GM21447 (cell line): ENCODE measurements at regions not wholly inside any gene's neighbourhood (a gene's known extent, or its start where the extent isn't known, plus 50 kb on each side); places are given as distances from the start of the nearest gene placed in this dataset.

Experiments
- ATAC-seq: cut with Tn5 transposase; IDR thresholded peaks from one replicate; pipeline ENCODE4 v1.9.1; 2021; ENCODE audit not compliant: unreplicated experiment

DNA sequence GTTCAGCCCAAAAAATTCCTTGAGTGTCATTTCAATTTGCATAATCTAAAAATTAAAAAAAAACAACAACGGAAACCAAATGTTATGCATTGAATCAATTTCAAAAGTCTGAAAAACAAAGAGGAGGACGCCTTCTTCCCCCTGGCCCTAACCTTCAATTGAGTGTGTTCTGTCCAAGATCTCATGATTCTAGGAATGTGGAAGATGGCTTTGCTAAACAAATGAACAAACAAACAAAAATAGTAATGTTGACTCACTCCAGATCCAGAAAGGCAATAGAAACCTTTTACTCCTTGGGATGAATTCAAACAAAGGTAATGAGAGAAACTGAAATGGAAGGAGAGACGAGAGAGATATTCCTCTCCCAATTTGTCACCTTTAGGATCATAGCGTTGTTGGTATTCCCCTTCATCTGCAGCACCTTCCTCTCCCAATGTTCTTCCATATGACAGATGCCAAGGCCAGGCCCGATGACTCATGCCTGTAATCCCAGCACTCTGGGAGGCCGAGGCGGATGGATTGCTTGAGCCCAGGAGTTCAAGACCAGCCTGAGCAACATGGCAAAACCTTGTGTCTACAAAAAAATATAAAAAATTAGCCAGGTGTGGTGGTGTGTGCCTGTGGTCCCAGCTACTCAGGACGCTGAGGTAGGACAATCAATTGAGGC lies 109.2 kb upstream of the ADGRF1 start:
- ATAC-seq, result no peak

DNA sequence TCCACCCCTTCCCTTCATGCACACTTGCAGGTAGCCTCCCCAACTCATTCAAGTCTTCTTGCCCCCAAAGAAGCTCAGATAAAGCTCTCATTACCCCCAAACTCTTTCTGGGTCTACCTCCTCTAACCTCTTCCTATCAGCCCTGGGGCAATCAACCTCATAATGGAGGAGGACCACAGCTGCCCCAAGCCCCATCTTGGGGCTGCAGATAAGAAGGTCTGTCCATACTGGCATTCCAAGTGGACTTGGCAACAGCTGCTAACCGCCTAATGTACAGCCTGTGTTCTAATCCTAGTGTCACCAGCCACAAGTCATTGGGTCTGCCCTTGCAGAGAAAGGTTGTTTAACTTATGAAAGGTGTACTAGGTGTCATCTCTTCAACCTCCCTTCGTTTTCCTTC lies 107.4 kb upstream of the ADGRF1 start:
- no peak for ATAC-seq

DNA sequence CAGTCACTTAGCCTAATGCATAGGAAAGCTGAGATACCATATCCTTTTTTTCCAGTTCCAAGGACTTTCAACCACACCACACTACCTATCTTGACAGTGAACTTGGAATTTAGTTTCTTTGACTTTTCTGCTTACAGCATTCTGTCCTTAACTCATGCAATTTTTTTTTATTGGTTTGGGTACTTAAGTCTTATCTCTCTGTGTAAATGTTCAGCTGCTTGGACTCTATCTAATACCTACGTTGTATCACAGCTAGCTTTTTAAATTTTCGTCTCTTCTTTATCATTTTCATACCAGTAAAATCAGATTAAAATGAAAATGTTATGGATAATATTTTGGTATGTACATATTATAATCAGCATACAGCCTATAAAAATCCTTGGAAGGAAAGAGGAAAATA lies 106.9 kb upstream of the ADGRF1 start:
- no peak for ATAC-seq

DNA sequence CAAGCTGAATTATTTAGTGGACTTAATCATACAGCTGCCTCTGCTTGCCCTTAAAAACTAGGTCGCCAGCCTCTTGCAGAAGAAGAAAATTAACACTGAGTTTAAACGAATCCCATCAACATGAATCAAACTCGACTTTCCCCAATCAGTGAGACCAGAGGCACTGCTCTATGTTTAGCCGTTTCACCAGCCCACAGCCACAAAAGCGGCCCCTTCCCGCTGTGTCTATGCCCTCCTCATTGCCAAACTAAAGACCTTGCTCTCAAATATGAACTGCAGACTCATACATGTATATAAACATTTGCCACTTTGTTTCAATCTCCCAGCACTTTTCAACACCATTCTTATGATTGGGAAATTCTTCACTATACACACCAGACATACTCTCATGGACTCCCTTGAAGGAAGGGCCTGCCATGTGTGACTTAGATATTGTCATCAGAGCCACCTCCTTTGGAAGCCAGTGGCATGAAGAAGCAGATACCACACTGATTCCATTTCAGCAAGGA lies 105.8 kb upstream of the ADGRF1 start:
- no peak for ATAC-seq

DNA sequence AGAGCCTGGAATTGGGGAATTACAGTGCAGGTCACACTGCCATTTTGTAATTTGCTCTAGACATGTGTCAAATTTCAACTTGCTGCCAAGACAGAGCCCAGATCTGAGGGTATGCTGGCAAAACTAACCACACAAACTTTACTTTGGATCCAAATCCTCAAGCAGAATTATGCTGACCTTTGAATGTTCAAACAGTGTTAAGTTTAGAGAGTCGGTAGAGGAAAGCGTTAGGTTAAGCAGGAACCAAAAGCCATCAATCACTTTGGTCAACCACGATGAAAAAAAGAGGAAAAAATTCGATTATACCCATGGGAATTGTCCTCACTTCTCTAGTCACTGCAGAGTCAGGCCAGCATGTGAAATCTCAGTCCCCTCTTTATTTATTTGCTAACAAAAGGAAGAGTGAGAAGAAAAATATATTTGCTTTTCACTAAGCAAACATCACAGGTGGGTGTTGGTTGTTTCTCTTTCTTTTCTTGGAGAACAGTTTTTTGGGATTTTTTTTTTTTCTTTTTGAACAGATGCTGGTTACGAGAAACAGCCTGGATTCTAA lies 105.1 kb upstream of the ADGRF1 start:
- no peak for ATAC-seq

DNA sequence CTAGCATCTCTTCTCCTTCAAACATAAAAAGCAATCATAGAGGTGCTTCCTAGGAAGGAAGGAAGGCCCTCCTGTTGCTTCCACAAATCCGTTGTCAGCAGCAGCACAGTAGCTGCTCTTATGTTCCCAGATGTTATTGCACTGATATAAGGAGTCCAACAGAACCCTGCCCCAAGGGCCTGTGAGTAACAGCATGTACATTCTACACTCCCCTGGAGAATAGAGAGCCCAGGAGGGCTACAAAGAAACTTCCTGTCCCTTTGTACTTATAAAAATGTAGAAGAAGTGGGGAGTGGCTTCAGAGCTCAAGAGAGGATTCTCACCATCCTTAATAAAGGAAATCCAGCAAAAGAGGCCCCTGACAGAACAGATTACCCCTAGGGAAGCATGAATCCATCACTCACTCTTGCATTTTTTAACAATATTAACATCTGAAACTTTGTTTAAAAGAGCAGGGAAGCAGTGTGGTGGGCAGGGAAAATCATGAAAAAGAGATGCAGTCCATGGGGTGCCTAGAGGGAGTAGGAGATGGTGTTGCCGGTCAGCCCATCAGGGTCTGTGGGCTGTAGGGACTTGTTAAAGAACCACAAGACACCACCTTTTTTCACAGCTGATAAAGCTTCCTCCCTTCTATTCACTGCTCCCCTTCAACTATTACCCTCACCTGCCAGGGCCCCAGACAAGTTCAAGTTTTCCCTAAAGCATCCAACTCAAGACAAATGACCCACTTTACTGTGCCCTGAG lies 104.5 kb upstream of the ADGRF1 start:
- no peak for ATAC-seq

DNA sequence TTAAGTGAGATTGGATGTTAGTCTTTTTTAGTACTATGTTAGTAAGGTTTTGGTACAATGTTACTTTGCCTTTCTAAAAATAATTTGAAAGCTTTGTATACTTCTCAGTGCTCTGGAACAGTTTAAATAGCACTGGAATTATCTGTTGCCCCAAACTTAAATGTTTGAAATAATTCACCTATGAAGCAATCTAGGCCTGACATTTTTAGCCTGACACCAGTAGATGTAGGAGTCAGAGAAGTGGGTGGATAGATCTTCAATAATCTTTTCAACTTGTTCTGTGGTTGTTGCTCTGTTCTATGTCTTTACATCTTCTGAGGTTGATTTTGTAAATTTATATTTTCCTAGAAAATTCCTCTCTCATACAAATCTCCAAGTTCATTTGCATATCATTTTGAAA lies 103.1 kb upstream of the ADGRF1 start:
- no peak for ATAC-seq

DNA sequence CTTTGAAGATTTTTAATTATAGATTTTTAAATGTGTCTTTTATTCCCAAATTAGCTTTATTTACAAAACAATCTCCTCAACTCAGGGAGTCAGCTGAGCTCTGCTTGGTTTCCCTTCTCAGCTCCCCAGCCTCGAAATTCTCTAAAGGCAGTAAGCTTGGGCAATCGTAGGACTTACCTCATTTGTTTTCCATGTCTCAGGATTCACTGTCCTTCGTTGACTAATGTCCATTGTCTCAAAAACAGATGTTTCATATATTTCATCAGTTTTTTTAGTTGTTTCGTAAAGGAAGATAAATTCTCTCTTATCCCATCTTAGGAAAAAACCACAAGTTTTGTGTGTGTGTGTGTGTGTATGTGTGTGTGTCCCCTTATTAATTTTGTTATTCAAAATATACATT lies 102.2 kb upstream of the ADGRF1 start:
- ATAC-seq, result no peak

DNA sequence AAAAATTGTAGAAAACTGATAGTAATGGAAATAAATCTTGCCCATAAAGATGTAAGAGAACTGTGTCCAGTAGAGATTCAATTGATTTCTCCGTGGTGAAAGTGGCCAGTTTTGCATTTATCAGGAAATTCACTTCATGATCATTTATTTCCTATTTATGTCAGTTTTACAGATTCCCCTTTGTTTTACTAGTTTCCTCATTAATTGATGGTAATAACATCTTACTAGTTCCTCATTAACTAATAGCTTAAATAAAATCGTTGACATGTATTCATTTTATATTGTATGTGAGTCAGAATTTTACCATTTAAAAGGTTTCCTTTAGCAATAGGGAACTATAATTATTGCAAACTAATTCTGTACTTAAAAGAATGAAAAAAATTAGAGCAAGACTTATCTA lies 99.8 kb upstream of the ADGRF1 start:
- ATAC-seq, result no peak

DNA sequence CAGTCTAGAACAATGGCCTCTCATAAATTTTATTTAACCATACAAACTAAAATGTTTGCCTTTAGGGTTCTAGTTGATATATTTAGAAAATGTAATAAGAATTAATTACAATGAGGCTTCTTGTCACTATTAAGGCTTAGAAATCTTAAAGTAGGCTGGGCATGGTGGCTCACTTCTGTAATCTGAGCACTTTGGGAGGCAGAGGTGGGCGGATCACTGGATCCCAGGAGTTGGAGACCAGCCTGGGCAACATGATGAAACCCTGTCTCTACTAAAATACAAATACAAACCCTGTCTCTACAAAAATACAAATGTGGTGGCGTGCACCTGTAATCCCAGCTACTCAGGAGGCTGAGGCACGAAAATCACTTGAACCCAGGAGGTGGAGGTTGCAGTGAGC lies 99.0 kb upstream of the ADGRF1 start:
- ATAC-seq, result no peak

DNA sequence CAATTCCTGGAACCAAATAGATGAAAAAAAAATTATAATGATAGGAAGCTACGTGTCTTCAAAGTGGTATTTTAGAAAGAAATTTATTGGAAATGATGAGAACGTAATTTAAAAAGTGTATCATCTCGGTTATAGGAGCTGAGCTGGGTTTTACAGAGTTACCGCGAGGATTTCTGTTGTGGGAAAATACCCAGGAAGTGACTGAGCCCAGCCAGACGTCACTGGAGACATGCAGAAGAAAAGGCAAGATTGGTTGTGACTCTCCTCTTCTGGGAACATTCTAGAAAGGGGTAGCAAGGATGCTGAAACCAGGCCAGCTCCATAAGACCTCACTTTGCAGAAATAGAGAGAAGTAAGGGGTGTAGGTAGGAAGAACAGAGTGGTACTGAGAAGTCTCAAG lies 95.9 kb upstream of the ADGRF1 start:
- no peak for ATAC-seq

DNA sequence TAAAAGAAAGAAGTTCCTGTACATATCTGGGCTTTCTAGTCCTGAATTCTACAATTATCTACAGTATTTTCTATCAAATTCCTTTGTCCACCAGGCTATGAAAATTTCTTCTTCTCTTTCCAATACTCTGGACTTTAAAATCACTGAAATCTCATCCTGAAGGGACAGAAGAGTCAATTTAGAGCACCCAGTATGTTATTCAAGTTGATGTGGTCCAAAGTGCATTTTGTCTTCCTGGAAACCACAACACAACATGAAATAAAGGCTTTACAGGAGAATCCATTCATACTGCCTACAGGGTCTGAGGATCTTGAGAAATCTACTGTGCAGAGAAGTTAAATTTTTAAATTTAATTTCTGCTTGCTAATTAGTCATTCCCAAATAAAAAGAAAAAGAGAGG lies 94.9 kb upstream of the ADGRF1 start:
- no peak for ATAC-seq

DNA sequence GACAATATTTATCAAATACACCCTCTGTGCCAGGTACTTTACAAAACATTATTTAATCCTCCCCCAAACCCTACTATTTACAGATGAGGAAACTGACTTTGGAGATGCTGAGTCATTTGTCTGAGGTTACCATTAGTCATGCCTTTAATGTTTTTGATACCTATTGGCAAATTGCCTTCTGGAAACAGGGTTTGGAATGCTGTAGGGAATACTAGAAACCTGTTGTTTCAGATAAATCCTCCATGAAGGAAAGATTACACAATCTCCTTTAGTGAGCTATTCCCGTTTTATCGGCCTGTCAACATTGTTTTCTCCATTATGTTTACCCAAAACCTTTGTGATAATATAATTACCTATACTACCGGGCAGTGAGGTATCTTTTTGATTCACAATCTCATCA lies 93.6 kb upstream of the ADGRF1 start:
- no peak for ATAC-seq

DNA sequence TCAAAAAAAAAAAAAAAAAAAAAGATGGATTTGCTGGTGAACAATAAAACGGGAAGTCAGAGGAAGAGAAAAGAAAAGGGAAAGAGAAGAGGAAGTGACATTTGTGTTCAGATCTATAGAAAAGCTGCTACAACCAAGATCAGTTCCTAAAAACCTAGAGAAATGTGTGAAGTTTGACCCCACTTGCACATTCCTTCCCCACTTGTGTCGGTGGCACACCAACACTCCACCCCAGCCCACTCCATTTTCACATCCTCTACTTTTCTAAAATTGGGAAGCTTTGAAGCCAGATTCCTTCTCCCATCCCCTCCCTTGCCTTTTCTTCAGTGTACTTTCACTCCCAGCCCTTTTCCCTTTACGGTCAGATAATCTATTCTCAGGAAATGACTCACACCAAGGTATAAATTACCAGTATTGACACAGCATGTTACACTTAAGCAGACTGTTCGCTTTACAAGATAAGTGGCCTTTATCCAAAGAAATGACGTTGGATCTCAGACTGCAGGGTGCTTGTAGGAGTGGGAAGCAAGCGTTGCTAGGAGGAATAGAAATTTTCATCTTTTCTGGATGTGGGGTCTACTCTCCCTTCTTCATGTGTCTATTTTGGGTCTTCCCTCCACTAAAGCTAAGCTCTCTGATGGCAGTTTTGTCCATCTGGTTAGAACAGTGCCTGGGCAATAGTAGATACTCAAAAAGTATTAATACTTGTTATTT lies 92.5 kb upstream of the ADGRF1 start:
- no peak for ATAC-seq

DNA sequence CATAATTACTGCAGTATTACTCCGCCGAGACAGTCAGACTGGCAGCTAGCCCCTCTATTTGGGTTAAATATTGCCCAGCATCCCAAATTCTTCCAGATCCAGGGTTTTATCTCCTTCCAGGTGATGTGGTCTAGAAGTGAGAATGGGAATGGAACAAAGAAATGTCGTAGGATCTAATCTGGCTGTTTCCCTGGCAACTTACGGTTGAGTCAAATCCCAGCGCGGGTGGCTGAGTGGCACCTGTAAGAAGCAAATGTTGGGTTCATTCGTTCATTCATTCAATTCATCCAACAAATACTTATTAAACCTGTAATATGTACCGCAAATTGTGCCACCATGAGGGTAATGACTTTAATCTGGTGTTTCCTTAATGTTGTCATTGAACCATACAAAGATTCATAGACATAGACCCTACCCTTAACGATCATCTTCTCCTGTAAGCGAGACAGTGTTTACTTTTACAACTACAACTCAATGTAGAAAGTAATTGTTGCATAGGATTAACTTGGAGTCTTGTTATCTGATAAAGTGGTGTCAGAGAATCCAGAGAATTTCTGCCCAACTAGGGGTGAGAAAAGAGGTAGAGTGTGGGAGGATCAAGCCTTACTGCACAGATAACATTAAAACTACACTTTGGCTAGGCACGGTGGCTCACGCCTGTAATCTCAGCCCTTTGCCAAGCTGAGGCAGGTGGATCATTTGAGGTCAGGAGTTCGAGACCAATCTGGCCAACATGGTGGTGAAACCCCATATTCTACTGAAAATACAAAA lies 91.3 kb upstream of the ADGRF1 start:
- ATAC-seq, result no peak

DNA sequence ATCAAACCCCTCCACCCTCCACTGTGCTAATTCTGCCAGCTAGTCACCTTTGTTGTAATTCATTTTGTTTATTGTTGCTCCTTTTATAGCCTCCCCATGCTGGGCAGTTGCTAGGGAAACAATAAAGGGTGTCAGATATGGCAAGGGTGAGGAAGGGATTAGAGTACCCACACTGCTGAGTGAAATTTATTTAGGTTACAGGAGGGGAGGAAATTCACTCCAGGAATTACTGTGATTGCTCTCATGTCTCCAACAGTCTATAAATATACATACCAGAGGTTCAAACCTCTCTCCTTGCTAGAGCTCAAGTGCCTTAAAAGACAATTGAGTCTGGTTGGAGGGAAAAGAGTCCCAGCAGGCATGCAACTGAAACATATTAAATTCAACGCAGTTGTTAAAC lies 90.6 kb upstream of the ADGRF1 start:
- ATAC-seq, result no peak

DNA sequence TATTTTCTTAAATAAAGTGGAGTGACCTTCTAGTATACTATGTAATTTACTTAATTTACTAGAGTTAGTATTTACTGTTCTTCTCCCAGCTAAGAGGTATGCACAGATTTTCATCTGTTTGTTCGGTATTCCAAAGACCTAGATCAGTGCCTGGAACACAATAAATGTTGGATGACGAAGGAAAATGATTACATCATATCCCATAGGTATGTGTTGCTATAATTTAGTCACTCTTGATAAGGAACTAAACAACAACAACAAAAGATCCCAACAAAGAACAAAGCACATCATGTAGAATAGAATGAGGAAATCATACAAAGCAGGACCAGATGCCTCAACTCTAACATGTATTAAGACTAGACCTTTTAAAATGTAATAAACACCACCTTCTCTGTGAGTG lies 89.6 kb upstream of the ADGRF1 start:
- ATAC-seq, result no peak

DNA sequence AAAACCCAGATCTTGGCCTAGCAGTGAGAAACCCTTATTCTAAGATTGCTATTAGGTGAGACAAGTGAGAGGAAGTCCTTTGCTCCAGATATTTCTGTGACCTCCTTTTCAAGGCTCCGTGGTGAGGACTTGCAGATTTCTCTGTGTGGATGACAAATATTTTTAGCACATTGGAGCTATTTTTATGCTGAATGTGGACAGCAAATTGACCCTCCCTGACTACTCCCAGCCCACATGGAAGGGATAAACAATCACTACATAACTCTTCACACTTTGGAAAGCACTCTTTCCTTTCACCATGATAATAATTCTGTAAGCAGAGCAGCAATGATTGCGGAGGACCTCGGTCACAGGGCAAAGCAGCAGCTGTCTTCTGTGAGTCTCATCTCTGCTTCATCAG lies 88.0 kb upstream of the ADGRF1 start:
- ATAC-seq, result no peak

DNA sequence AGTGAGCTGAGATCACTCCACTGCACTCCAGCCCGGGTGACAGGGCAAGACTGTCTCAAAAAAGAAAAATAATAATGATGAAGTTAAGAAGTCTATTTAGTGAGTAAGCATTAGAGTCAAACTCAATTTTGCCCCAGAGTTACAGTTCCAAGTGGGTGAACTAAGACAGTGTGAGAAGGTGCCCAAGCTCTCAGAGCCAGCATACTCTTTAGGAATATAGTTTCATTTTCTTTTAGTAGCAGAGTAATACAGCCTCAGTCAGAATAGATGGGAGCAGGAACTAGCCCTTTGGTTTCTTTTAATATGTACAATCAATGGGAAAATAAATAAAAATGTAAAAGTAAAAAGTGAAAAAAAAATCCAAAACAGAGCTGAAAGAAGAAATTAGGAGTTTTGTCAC lies 87.0 kb upstream of the ADGRF1 start:
- no peak for ATAC-seq

DNA sequence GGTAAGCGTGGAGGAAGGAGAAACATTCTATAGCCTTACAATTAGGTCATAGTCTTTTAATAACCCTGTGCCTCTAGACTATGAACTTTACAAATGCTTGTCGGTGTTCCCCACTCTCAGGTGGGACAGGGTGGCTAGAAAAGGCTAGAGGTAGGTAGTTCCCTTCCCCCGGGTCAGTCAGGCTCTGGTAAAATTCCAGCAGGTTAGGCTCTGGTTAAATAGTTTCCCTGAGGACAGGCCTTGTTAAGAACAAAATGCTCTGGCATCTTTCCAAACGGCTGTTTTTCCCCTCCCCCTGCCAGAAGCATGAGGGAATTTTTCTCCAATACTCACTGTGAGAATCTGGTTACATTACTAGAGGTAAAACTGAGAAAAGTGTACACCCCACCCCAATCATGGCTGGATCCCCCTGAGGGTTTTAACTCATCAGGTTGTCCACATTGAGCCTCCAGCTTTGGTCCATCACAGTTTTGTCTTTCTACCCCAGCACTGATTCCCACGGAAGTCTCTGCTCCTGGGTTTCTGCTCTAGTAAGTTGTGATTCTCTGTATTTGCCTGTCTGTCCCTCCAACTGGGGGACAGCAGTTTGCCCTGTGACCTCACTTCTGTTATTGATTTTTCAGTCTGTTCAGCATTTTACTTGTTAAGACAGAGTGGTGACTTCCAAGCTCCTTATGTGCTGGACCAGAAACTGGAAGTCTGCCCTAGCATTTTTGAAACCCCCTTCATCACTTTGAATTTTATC lies 84.7 kb upstream of the ADGRF1 start:
- ATAC-seq, result no peak
